Liver (tissue), 7 donors: ENCODE measurements at regions not wholly inside any gene's neighbourhood (a gene's known extent, or its start where the extent isn't known, plus 50 kb on each side); places are given as distances from the start of the nearest gene placed in this dataset.

ENCODE experiments used
- DNase-seq: peaks from one replicate; pipeline ENCODE4 v3.0.0-alpha.2; 2017; ENCODE audit warnings: low spot score
- H3K27ac ChIP-seq, 2 donors: one replicate each; pipeline ENCODE4 v1.7.0; 2013; ENCODE audit warnings: inconsistent platforms in 2 of 2, low read length in 2 of 2, control low read depth in 1 of 2, low read depth in 1 of 2, mild to moderate bottlenecking in 1 of 2
- H3K27me3 ChIP-seq, 4 donors: one replicate each; pipeline versions ENCODE4 v1.6.1 to v1.7.0; 2013; ENCODE audit warnings: low read length in 3 of 4, inconsistent platforms in 1 of 4, mild to moderate bottlenecking in 1 of 4, moderate library complexity in 1 of 4; ENCODE audit not compliant: control insufficient read depth in 4 of 4, insufficient read depth in 4 of 4
- H3K36me3 ChIP-seq, 4 donors: one replicate each; pipeline versions ENCODE4 v1.6.1 to v1.7.0; 2013; ENCODE audit warnings: low read length in 3 of 4, mild to moderate bottlenecking in 3 of 4, low read depth in 1 of 4, moderate library complexity in 1 of 4; ENCODE audit not compliant: control insufficient read depth in 4 of 4, insufficient read depth in 3 of 4
- H3K4me1 ChIP-seq, 4 donors: one replicate each; pipeline versions ENCODE4 v1.6.1 to v1.7.0; 2013; ENCODE audit warnings: low read length in 3 of 4, mild to moderate bottlenecking in 3 of 4, moderate library complexity in 1 of 4; ENCODE audit not compliant: control insufficient read depth in 4 of 4, insufficient read depth in 4 of 4
- H3K4me3 ChIP-seq, 3 donors: one replicate each; pipeline versions ENCODE4 v1.6.1 to v1.7.0; 2013; ENCODE audit warnings: low read length in 3 of 3, control low read depth in 1 of 3, low read depth in 1 of 3, mild to moderate bottlenecking in 1 of 3
- H3K9ac ChIP-seq, 2 donors: one replicate each; pipeline ENCODE4 v1.7.0; 2013; ENCODE audit warnings: low read length in 2 of 2, mild to moderate bottlenecking in 2 of 2, moderate library complexity in 2 of 2, control low read depth in 1 of 2, low read depth in 1 of 2
- H3K9me3 ChIP-seq, 4 donors: one replicate each; pipeline versions ENCODE4 v1.6.1 to v1.7.0; 2013; ENCODE audit warnings: low read length in 3 of 4; ENCODE audit not compliant: control insufficient read depth in 4 of 4
- EGR1 ChIP-seq, 2 donors: IDR thresholded peaks; 2 replicates each; pipeline ENCODE4 v1.6.1; 2016 to 2018; ENCODE audit warnings: antibody characterized with exemption in 2 of 2, low read depth in 2 of 2
- FOXA2 ChIP-seq: IDR thresholded peaks from 2 replicates; pipeline ENCODE4 v1.6.1; 2016; ENCODE audit warnings: antibody characterized with exemption
- HNF4A ChIP-seq, 2 donors: conservative IDR thresholded peaks; 2 replicates each; pipeline ENCODE4 v1.6.1; 2016; ENCODE audit warnings: antibody characterized with exemption in 2 of 2, mild to moderate bottlenecking in 2 of 2
- HNF4G ChIP-seq: IDR thresholded peaks from 2 replicates; pipeline ENCODE4 v1.6.1; 2016; ENCODE audit warnings: antibody characterized with exemption
- JUND ChIP-seq, 2 donors: IDR thresholded peaks; 2 replicates each; pipeline ENCODE4 v1.6.1; 2016; ENCODE audit warnings: antibody characterized with exemption in 2 of 2
- NR2F2 ChIP-seq: IDR thresholded peaks from 2 replicates; pipeline ENCODE4 v1.6.1; 2016; ENCODE audit warnings: antibody characterized with exemption
- RAD21 ChIP-seq, 2 donors: IDR thresholded peaks; 2 replicates each; pipeline ENCODE4 v1.6.1; 2016; ENCODE audit warnings: antibody characterized with exemption in 2 of 2, mild to moderate bottlenecking in 2 of 2
- RXRA ChIP-seq, 2 donors: IDR thresholded peaks; 2 replicates each; pipeline ENCODE4 v1.6.1; 2017 to 2018; ENCODE audit warnings: antibody characterized with exemption in 2 of 2, mild to moderate bottlenecking in 1 of 2
- SP1 ChIP-seq: IDR thresholded peaks from 2 replicates; pipeline ENCODE4 v1.6.1; 2018; ENCODE audit warnings: antibody characterized with exemption, mild to moderate bottlenecking
- TAF1 ChIP-seq: conservative IDR thresholded peaks from 2 replicates; pipeline ENCODE4 v1.6.1; 2016; ENCODE audit warnings: antibody characterized with exemption, mild to moderate bottlenecking
- YY1 ChIP-seq: IDR thresholded peaks from 2 replicates; pipeline ENCODE4 v1.6.1; 2016; ENCODE audit warnings: antibody characterized with exemption, mild to moderate bottlenecking
- WGBS: extraction: QIAGEN DNeasy Blood & Tissue Kit; methylation state at CpG from one replicate; pipeline ENCODE4 v1.1.7; 2013; 5-methylcytosine and 5-hydroxymethylcytosine counted together
- TF ChIP-seq, protein P1 (sequence below): IDR thresholded peaks from 2 replicates; pipeline ENCODE4 v1.6.1; 2016; ENCODE audit warnings: antibody characterized with exemption
- TF ChIP-seq, protein P2 (sequence below): IDR thresholded peaks from 2 replicates; pipeline ENCODE4 v1.6.1; 2016; ENCODE audit warnings: antibody characterized with exemption, mild to moderate bottlenecking
- TF ChIP-seq, protein P3 (sequence below): IDR thresholded peaks from 2 replicates; pipeline ENCODE4 v1.6.1; 2016; ENCODE audit warnings: antibody characterized with exemption
- donor health status: healthy.
- donor health status: healthy.
- donor health status: healthy.
- donor health status: healthy.

DNA sequence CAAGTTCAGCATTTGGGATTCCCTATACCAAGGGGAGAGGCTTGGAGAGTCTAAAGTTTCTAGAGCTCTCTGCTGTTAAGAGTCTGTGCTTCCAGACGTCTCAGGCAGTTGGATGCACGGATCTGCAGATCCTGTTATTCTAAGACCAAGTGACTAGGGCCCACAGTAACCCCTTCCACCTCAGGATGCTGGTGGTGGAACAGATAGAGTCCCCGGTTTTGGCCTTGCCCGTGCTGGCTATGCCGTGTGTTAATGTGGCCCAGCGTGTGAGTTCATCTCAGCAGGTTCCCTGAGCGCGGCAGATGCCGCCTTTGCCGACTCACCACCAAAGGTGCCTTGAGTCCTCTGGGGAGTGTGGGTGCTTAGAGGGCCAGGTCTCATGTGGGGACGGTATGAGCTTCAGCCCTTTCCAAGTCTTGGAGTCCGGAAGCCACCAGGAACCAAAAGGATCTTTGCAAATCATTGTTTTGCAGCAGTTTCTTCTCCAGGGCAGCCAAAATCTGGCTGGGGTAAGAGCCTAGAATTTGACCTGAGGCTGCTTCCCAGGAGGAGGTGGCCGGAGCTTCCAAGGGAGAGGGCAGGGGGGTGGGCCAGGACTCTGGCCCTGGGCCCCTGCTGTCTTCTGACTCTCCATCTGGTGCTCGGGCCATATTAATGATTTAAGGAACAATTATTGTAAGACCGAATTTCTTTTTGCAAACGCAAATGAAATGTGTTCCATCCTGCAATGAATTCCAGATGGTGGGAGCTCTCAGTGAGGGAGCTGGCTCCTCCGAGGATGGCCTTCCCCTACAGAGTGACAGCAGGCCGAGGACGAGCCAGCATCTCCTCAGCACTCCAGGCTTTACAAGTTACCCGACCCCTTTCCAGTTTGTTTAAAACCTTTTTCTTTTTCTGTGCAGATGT lies 205.7 kb downstream of the FOXD2 start:
- no peak for DNase-seq
- Histone ChIP-seq H3K4me1 (peaks cover 0 to 3% (median 0%) of the 10 kb centered on the region in 4 donors), H3K27me3 (no peaks in the 10 kb centered on the region), H3K27ac (no peak overlapping the region), H3K36me3 (no peaks in the 10 kb centered on the region), H3K9ac (no peak overlapping the region), H3K4me3 (no peak overlapping the region), H3K9me3 (no peaks in the 10 kb centered on the region)
- WGBS, result 85% methylated on average over 20 of the region's 20 CpGs
- TF ChIP-seq RAD21 (IDR thresholded peaks at IDR 0.05), result no peak
- TF ChIP-seq EGR1 (IDR thresholded peaks at IDR 0.05; ENCODE audit: low read depth in 2 of 2), result no peak
- TF ChIP-seq HNF4A (conservative IDR thresholded peaks at IDR 0.05), result no peak
- TF ChIP-seq RXRA (IDR thresholded peaks at IDR 0.05), result no peak
- TF ChIP-seq SP1, result no peak
- TF ChIP-seq, protein P1, sequence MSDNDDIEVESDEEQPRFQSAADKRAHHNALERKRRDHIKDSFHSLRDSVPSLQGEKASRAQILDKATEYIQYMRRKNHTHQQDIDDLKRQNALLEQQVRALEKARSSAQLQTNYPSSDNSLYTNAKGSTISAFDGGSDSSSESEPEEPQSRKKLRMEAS, result no peak
- no peak for TF ChIP-seq HNF4G
- no peak for TF ChIP-seq TAF1
- no peak for TF ChIP-seq JUND (IDR thresholded peaks at IDR 0.05)
- TF ChIP-seq NR2F2, result no peak
- TF ChIP-seq, protein P2, sequence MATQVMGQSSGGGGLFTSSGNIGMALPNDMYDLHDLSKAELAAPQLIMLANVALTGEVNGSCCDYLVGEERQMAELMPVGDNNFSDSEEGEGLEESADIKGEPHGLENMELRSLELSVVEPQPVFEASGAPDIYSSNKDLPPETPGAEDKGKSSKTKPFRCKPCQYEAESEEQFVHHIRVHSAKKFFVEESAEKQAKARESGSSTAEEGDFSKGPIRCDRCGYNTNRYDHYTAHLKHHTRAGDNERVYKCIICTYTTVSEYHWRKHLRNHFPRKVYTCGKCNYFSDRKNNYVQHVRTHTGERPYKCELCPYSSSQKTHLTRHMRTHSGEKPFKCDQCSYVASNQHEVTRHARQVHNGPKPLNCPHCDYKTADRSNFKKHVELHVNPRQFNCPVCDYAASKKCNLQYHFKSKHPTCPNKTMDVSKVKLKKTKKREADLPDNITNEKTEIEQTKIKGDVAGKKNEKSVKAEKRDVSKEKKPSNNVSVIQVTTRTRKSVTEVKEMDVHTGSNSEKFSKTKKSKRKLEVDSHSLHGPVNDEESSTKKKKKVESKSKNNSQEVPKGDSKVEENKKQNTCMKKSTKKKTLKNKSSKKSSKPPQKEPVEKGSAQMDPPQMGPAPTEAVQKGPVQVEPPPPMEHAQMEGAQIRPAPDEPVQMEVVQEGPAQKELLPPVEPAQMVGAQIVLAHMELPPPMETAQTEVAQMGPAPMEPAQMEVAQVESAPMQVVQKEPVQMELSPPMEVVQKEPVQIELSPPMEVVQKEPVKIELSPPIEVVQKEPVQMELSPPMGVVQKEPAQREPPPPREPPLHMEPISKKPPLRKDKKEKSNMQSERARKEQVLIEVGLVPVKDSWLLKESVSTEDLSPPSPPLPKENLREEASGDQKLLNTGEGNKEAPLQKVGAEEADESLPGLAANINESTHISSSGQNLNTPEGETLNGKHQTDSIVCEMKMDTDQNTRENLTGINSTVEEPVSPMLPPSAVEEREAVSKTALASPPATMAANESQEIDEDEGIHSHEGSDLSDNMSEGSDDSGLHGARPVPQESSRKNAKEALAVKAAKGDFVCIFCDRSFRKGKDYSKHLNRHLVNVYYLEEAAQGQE, result no peak
- no peak for TF ChIP-seq YY1
- TF ChIP-seq, protein P3, sequence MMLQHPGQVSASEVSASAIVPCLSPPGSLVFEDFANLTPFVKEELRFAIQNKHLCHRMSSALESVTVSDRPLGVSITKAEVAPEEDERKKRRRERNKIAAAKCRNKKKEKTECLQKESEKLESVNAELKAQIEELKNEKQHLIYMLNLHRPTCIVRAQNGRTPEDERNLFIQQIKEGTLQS, result no peak

DNA sequence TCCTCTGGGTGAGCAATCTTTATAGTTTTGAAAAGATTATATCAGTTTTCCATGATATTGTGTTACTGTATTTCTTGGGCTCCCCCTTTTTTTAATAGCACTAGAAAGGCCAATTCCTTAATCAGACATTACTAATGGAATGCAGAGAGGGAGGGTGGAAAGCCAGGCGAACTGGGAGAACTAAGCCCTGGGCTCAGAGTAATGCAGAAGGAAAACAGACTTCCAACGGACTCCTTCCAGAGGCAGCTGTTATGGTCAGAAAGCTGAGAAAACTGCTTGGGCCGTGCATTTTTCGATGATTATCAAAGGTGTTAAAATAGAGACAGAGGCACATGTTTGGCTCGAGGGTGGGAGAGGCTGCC lies 206.3 kb downstream of the FOXD2 start:
- H3K9ac ChIP-seq, result no peak overlapping the region
- H3K27me3 ChIP-seq, result no peaks in the 10 kb centered on the region
- no peak overlapping the region for H3K4me3 ChIP-seq
- no peak for DNase-seq
- peaks cover 0 to 3% (median 0%) of the 10 kb centered on the region in 4 donors for H3K4me1 ChIP-seq
- H3K9me3 ChIP-seq, result no peaks in the 10 kb centered on the region
- H3K27ac ChIP-seq, result no peak overlapping the region
- TF ChIP-seq YY1 (no peak), EGR1 (IDR thresholded peaks at IDR 0.05; ENCODE audit: low read depth in 2 of 2) (no peak), FOXA2 (no peak), RXRA (IDR thresholded peaks at IDR 0.05) (no peak), TAF1 (no peak)
- TF ChIP-seq, protein P1, result no peak
- H3K36me3 ChIP-seq, result no peaks in the 10 kb centered on the region
- 77% methylated on average over 5 of the region's 5 CpGs for WGBS
